H1 (cell line): ENCODE measurements at regions not wholly inside any gene's neighbourhood (a gene's known extent, or its start where the extent isn't known, plus 50 kb on each side); places are given as distances from the start of the nearest gene placed in this dataset.

Source experiments
- GTF2F1 ChIP-seq: IDR thresholded peaks from 2 replicates; pipeline ENCODE4 v1.6.1; 2012; ENCODE audit warnings: low read depth, low read length, improper control_type of control experiment, borderline replicate concordance
- KDM5A ChIP-seq: fragments of 200-600 bp; IDR thresholded peaks from 2 replicates; pipeline ENCODE4 v1.7.1; 2012; ENCODE audit warnings: mild to moderate bottlenecking, low read length, inconsistent platforms, mixed read lengths

GRCh38 chr5:113909782-113910181, 396.3 kb downstream of the YTHDC2 start (continued):
- no peak for TF ChIP-seq GTF2F1
- no peak for TF ChIP-seq KDM5A
- TF ChIP-seq, all 59 proteins: peak for 0
